HG03280 (cell line): ENCODE measurements at regions not wholly inside any gene's neighbourhood (a gene's known extent, or its start where the extent isn't known, plus 50 kb on each side); places are given as distances from the start of the nearest gene placed in this dataset.

Source experiments
- ATAC-seq: cut with Tn5 transposase; IDR thresholded peaks from one replicate; pipeline ENCODE4 v1.9.1; 2021; ENCODE audit warnings: mild to moderate bottlenecking, moderate library complexity; ENCODE audit not compliant: unreplicated experiment

- no peak for ATAC-seq
Measured at GRCh38 chr3:459311-459670, 262.7 kb downstream of the CHL1 start.

DNA sequence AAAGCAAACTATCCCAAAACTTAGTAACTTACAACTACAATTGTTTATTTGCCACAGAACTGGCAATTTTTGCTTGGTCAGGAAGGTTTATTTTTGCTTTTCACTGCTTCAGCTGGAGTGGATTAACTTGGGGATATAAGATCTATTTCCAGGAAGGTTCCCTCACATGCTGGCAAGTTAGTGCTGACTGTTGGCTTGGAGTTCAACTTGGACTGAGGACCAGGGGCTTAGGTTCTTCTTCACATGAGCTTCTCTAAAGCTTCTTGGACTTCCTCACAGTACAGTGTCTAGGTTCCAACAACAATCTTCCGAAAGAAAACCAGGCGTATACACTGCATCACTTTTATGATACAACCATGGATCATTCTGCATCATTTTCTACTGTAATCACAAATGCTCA, 264.4 kb downstream of the CHL1 start:
- ATAC-seq = no peak

GRCh38 chr3:462851-463250, 266.3 kb downstream of the CHL1 start:
- ATAC-seq = no peak

DNA sequence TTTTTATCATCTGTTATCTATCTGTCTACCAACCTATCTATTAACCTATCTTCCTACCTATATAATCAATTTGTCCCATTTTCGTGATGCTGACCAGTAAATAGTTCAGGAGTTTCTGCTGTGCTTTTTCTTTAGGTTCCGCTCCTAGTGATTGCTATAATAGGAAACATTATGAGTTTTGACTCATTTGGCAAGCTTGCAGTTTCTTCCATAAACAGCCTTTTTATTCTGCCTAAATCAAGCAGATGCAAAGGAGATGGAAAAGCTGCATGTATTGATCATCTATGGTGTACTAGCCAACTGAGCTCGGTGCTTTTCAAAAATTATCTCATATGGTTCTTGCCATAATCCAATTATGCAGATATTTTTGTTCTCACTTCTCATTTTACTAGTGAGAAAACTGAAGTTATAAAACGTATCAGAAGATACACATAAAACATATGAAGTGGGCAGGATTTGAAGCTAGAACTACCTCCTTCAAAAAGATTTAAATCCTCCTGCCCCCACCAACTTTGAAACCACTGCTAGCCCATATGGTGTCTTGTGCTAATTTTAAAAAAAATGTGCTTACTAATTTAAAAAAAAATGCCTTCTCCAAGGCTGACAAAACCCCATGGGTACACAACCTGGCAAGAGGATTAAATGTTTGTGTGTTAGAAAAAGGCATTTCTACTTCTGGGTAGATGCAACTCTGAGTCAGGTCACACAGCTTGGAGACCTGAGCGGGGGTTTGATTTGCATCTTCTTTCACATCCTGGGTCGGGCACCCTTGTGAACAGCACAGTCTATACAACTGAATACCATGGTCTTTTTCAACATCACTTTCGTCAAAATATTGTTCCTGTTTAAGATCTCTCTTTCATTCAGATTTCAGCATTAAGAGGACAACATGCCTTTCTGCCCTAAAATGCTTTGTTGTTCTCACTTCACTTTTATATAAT, 267.0 kb downstream of the CHL1 start:
- ATAC-seq = peak; percentile 99

DNA sequence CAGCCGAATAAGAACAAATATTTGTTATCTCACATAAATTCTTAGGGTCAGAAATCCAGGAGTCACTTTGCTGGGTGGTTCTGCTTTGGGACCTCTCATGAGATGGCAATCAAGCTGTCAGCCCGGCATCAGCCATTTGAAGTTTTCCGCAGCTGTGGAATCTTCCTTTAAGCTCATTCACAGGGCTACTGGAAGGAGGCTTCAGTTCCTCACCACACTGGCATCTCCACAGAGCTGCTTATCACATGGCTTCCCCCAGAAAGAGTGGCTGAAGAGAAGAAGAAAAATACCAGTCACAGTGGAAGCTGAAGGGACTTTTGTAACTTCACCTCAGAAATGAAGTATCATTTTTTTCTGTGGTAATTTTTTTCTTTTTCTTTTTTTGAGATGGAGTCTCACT, 267.7 kb downstream of the CHL1 start:
- peak; percentile 37 for ATAC-seq

DNA sequence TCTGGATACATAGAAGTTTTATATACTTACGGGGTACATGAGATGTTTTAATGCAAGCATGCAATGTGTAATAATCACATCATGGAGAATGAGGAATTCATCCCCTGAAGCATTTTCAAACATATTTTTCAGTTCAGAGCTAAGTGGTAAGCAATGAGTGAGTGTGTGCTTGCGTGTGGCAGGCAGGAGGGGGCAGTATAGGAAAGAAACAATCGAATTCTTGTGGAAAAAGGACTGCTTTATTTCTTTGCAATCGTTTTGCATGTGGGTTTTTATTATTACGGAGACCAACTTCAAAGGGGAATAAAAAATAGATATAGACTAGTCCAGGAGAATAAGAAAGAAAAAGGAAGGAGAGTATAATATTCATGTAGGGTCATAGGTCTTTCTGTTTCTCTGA, 271.6 kb downstream of the CHL1 start:
- no peak for ATAC-seq

GRCh38 chr3:473033-473800, 276.7 kb downstream of the CHL1 start:
- ATAC-seq = no peak

DNA sequence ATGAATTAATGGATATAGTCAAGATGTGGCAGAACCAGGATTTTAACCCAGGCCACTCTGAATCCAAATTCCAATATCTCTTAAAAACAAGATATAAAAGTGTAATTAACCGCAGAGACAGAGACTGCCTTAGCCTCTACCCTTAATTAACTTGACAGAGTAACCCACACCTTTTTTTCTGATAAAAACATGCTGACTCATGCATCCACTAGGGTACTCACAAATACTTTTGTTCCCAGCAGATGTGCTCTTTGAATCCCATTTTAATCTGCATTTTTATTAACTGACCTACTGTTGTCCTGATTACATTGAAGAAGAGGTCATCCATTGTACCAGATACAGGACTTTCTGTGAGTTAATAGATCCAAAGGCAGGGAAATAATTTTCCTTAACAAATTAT, 278.3 kb downstream of the CHL1 start:
- no peak for ATAC-seq

- ATAC-seq = peak; percentile 61
Measured at GRCh38 chr3:480070-480469, 283.5 kb downstream of the CHL1 start.

- ATAC-seq = no peak
Measured at GRCh38 chr3:481111-481510, 284.5 kb downstream of the CHL1 start.

DNA sequence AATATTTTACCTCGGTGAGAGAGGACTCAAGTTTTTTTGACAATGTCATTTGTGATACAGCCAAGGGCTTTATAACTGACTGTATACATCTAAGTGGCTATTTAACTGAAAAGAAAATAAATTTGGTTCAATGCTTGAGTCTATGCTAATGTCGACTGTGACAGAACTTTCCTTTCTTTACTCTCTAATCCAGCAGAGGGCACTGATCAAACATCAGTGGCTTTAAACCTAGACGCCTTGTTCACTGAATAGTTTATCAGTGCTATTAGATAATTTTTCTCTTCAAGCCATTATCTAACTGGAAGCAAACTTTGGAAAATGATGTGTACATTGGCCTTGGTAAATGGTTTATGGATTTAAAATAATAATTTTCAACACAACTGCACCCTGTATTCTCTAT, 285.1 kb downstream of the CHL1 start:
- ATAC-seq = peak; percentile 60

- ATAC-seq = no peak
Measured at GRCh38 chr3:482479-482878, 285.9 kb downstream of the CHL1 start.

GRCh38 chr3:484341-484740, 287.8 kb downstream of the CHL1 start:
- no peak for ATAC-seq

GRCh38 chr3:487614-488013, 291.1 kb downstream of the CHL1 start:
- no peak for ATAC-seq

DNA sequence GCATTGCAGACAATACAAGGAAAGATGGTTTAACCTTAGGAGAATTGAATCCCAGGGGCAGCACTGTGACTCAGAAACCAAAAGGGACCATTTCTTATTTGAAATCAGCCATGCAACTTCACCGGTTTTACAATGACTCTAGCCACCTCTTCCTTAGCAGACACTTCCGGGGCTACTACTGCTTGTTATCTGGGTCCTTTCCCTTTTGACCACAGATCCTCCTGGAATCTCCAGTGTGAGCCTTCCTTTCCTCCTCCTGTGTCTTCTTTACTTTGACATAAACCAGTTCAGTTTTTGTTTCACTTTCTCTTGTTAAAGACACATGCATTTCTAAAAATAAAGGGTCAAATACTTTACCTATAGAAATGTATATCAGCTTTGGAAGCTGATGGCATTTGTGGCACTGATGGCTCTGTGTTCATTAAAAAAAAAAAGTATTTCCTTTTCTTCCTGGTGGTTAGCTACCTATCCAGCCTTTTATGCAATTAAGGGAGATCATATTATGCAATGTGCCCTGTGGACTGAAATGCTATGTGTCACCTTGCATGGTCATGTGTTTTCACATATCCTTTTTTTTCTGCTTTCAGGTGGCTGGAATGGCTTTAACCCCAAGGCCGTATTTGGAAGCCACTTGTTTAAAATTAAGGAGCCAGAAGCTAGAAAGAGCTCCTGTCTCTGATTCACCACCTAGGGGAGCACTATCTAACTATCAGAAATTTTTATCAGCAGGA, 296.2 kb downstream of the CHL1 start:
- peak; percentile 69 for ATAC-seq

GRCh38 chr3:494190-494589, 297.6 kb downstream of the CHL1 start:
- ATAC-seq = no peak

DNA sequence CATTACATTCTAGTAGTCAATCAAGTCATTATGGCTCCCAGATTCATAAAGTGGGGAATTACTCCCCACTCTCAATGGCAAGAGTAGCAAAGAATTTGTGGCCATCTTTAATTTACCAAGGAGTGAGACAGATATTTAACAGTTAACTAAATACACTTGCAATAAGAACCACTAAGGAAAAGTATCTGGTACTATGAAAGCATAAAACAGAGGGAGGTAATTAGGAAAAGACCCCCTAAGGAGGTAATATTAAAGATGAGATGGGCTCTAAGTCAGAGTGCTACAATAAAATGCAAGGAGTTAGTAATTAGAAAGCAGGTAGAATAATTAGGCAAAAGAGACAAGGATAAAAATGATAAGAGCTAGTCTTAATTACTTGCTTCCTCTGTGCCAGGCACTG, 301.9 kb downstream of the CHL1 start:
- no peak for ATAC-seq

DNA sequence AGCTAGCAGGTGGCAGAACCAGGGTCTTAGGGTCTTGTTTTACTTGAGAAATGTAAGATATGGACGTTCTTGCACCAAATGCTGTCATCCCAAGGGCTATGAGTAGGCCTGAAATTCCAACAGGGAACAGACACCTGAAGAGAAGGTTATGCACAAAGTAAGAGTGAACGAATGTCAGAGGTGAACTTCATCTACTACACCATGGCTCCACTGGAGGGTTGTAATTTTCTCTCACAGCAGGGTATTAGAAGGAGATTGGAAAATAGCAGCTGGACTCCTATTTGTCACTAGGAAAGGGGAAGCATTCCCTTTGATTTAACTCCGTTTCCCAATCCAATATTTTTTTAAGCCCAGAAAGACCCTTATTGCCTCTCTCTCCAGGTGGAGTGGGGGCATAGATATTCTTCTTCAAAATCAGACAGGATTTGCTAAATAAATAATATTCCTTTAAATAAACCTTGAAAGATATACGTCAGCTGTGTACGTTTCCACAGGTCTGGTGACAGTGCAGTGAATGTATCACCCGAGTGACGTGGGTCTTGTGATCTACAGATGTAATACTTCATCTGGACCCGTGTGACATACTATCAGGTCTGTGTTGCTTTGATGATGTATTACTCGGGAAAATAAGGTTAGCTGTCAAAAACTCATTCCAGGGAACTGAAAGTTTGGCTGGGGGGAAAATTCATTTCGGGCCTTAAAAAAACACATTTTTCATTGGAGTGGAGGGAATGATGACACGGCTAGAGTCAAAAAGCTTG, 302.6 kb downstream of the CHL1 start:
- no peak for ATAC-seq

GRCh38 chr3:502486-502885, 305.9 kb downstream of the CHL1 start:
- ATAC-seq = no peak

- no peak for ATAC-seq
Measured at GRCh38 chr3:513301-513700, 316.7 kb downstream of the CHL1 start.

- no peak for ATAC-seq
Measured at GRCh38 chr3:514192-514591, 317.6 kb downstream of the CHL1 start.
